ENCODE measurements at regions not wholly inside any gene's neighbourhood (a gene's known extent, or its start where the extent isn't known, plus 50 kb on each side); places are given as distances from the start of the nearest gene placed in this dataset.

GRCh38 chr11:45482331-45482730 is 183.1 kb downstream of the CHST1 start:
- Histone ChIP-seq H3K9me3 (ENCODE audit: control insufficient read depth in 4 of 4, low read length in 3 of 4) (no peaks in the 10 kb centered on the region), H3K9ac (ENCODE audit: low read depth in 1 of 2, low read length in 2 of 2) (no peak overlapping the region), H3K36me3 (ENCODE audit: control insufficient read depth in 4 of 4, insufficient read depth in 3 of 4, low read depth in 1 of 4, low read length in 3 of 4) (no peaks in the 10 kb centered on the region), H3K27me3 (ENCODE audit: control insufficient read depth in 4 of 4, insufficient read depth in 4 of 4, low read length in 3 of 4) (no peaks in the 10 kb centered on the region), H3K4me3 (ENCODE audit: low read depth in 1 of 3, low read length in 3 of 3) (no peak overlapping the region), H3K4me1 (ENCODE audit: control insufficient read depth in 4 of 4, insufficient read depth in 4 of 4, low read length in 3 of 4) (no peaks in the 10 kb centered on the region), H3K27ac (ENCODE audit: low read depth in 1 of 2, low read length in 2 of 2) (no peak overlapping the region)
- DNase-seq (ENCODE audit: low spot score) = no peak
- TF ChIP-seq ATF3 (IDR thresholded peaks at IDR 0.05) (no peak), HNF4A (conservative IDR thresholded peaks at IDR 0.05) (no peak)
- TF ChIP-seq, protein P1, sequence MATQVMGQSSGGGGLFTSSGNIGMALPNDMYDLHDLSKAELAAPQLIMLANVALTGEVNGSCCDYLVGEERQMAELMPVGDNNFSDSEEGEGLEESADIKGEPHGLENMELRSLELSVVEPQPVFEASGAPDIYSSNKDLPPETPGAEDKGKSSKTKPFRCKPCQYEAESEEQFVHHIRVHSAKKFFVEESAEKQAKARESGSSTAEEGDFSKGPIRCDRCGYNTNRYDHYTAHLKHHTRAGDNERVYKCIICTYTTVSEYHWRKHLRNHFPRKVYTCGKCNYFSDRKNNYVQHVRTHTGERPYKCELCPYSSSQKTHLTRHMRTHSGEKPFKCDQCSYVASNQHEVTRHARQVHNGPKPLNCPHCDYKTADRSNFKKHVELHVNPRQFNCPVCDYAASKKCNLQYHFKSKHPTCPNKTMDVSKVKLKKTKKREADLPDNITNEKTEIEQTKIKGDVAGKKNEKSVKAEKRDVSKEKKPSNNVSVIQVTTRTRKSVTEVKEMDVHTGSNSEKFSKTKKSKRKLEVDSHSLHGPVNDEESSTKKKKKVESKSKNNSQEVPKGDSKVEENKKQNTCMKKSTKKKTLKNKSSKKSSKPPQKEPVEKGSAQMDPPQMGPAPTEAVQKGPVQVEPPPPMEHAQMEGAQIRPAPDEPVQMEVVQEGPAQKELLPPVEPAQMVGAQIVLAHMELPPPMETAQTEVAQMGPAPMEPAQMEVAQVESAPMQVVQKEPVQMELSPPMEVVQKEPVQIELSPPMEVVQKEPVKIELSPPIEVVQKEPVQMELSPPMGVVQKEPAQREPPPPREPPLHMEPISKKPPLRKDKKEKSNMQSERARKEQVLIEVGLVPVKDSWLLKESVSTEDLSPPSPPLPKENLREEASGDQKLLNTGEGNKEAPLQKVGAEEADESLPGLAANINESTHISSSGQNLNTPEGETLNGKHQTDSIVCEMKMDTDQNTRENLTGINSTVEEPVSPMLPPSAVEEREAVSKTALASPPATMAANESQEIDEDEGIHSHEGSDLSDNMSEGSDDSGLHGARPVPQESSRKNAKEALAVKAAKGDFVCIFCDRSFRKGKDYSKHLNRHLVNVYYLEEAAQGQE (IDR thresholded peaks at IDR 0.05) = no peak
- 84% methylated on average over 7 of the region's 7 CpGs for WGBS

- Histone ChIP-seq H3K27me3 (ENCODE audit: control insufficient read depth in 4 of 4, insufficient read depth in 4 of 4, low read length in 3 of 4) (no peaks in the 10 kb centered on the region), H3K27ac (ENCODE audit: low read depth in 1 of 2, low read length in 2 of 2) (no peak overlapping the region), H3K9ac (ENCODE audit: low read depth in 1 of 2, low read length in 2 of 2) (no peak overlapping the region), H3K4me3 (ENCODE audit: low read depth in 1 of 3, low read length in 3 of 3) (no peak overlapping the region), H3K4me1 (ENCODE audit: control insufficient read depth in 4 of 4, insufficient read depth in 4 of 4, low read length in 3 of 4) (no peaks in the 10 kb centered on the region), H3K9me3 (ENCODE audit: control insufficient read depth in 4 of 4, low read length in 3 of 4) (no peaks in the 10 kb centered on the region), H3K36me3 (ENCODE audit: control insufficient read depth in 4 of 4, insufficient read depth in 3 of 4, low read depth in 1 of 4, low read length in 3 of 4) (no peaks in the 10 kb centered on the region)
- TF ChIP-seq, protein P2, sequence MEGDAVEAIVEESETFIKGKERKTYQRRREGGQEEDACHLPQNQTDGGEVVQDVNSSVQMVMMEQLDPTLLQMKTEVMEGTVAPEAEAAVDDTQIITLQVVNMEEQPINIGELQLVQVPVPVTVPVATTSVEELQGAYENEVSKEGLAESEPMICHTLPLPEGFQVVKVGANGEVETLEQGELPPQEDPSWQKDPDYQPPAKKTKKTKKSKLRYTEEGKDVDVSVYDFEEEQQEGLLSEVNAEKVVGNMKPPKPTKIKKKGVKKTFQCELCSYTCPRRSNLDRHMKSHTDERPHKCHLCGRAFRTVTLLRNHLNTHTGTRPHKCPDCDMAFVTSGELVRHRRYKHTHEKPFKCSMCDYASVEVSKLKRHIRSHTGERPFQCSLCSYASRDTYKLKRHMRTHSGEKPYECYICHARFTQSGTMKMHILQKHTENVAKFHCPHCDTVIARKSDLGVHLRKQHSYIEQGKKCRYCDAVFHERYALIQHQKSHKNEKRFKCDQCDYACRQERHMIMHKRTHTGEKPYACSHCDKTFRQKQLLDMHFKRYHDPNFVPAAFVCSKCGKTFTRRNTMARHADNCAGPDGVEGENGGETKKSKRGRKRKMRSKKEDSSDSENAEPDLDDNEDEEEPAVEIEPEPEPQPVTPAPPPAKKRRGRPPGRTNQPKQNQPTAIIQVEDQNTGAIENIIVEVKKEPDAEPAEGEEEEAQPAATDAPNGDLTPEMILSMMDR (IDR thresholded peaks at IDR 0.05; ENCODE audit: low read depth, low read length, missing input control) = no peak
- TF ChIP-seq, protein P3, sequence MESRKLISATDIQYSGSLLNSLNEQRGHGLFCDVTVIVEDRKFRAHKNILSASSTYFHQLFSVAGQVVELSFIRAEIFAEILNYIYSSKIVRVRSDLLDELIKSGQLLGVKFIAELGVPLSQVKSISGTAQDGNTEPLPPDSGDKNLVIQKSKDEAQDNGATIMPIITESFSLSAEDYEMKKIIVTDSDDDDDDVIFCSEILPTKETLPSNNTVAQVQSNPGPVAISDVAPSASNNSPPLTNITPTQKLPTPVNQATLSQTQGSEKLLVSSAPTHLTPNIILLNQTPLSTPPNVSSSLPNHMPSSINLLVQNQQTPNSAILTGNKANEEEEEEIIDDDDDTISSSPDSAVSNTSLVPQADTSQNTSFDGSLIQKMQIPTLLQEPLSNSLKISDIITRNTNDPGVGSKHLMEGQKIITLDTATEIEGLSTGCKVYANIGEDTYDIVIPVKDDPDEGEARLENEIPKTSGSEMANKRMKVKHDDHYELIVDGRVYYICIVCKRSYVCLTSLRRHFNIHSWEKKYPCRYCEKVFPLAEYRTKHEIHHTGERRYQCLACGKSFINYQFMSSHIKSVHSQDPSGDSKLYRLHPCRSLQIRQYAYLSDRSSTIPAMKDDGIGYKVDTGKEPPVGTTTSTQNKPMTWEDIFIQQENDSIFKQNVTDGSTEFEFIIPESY (IDR thresholded peaks at IDR 0.05) = no peak
- no peak for TF ChIP-seq TAF1 (conservative IDR thresholded peaks at IDR 0.05)
- TF ChIP-seq ATF3 (IDR thresholded peaks at IDR 0.05) = no peak
- TF ChIP-seq SP1 (IDR thresholded peaks at IDR 0.05) = no peak
- no peak for TF ChIP-seq FOXA2 (IDR thresholded peaks at IDR 0.05)
- TF ChIP-seq NR2F2 (IDR thresholded peaks at IDR 0.05) = no peak
- TF ChIP-seq, protein P4, sequence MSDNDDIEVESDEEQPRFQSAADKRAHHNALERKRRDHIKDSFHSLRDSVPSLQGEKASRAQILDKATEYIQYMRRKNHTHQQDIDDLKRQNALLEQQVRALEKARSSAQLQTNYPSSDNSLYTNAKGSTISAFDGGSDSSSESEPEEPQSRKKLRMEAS (IDR thresholded peaks at IDR 0.05) = no peak
- TF ChIP-seq RAD21 (IDR thresholded peaks at IDR 0.05) = no peak
- TF ChIP-seq HNF4G (IDR thresholded peaks at IDR 0.05) = no peak
- no peak for TF ChIP-seq YY1 (IDR thresholded peaks at IDR 0.05)
- no peak for TF ChIP-seq JUND (IDR thresholded peaks at IDR 0.05)
- no peak for TF ChIP-seq GABPA (IDR thresholded peaks at IDR 0.05 in 1 of 2, conservative IDR thresholded peaks at IDR 0.05 in 1 of 2)
- no peak for TF ChIP-seq FOXA1 (IDR thresholded peaks at IDR 0.05)
- no peak for TF ChIP-seq RXRA (IDR thresholded peaks at IDR 0.05)
- TF ChIP-seq EGR1 (IDR thresholded peaks at IDR 0.05; ENCODE audit: low read depth in 2 of 2) = no peak
- TF ChIP-seq, protein P1 (IDR thresholded peaks at IDR 0.05) = no peak
- no peak for DNase-seq (ENCODE audit: low spot score)
- WGBS = 85% methylated on average over 3 of the region's 3 CpGs
Observed at GRCh38 chr11:45481026-45481425, 184.4 kb downstream of the CHST1 start.

Data from liver (tissue), 8 donors.